Transverse colon (tissue), 3 donors: ENCODE measurements at regions not wholly inside any gene's neighbourhood (a gene's known extent, or its start where the extent isn't known, plus 50 kb on each side); places are given as distances from the start of the nearest gene placed in this dataset.

Experiments
- POLR2A ChIP-seq: fragments of 450-650 bp; IDR thresholded peaks from one replicate; pipeline ENCODE4 v1.6.1; 2016; ENCODE audit warnings: antibody characterized with exemption, mild to moderate bottlenecking, moderate library complexity
- TF ChIP-seq, protein P1 (sequence below), 5 experiments: fragments of 200-600 bp in 3 of 5; fragments of 450-650 bp in 2 of 5; sonication (generic) in 3 of 5; IDR thresholded peaks; 1 replicate in 2 of 5; 2 replicates in 3 of 5; pipeline ENCODE4 v1.5.1; 2016 to 2017; ENCODE audit warnings: antibody characterized with exemption in 5 of 5, inconsistent platforms in 3 of 5, mild to moderate bottlenecking in 2 of 5, moderate library complexity in 1 of 5

DNA sequence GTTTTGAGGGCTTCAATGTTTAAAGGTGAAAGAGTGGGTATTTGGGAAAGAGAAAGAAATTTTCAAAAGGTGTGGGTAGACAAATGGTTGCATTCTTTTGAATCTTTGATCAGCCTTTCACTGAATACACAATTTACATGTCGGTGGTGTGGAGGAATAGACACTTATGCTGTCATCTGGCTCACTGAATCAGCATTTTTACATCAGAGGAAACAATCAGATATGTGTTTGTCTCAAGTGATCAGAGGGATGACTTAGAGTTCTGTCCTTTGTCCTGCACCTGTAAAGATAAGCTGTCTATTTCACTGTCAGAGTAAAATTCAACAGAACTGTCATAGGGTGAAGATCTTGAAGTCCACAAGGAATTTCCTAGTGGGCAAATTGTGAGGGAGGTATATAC is 170.9 kb upstream of the USP25 start:
- TF ChIP-seq, protein P1, sequence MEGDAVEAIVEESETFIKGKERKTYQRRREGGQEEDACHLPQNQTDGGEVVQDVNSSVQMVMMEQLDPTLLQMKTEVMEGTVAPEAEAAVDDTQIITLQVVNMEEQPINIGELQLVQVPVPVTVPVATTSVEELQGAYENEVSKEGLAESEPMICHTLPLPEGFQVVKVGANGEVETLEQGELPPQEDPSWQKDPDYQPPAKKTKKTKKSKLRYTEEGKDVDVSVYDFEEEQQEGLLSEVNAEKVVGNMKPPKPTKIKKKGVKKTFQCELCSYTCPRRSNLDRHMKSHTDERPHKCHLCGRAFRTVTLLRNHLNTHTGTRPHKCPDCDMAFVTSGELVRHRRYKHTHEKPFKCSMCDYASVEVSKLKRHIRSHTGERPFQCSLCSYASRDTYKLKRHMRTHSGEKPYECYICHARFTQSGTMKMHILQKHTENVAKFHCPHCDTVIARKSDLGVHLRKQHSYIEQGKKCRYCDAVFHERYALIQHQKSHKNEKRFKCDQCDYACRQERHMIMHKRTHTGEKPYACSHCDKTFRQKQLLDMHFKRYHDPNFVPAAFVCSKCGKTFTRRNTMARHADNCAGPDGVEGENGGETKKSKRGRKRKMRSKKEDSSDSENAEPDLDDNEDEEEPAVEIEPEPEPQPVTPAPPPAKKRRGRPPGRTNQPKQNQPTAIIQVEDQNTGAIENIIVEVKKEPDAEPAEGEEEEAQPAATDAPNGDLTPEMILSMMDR (IDR thresholded peaks at IDR 0.05): no peak
- TF ChIP-seq POLR2A: no peak
